ENCODE measurements at regions not wholly inside any gene's neighbourhood (a gene's known extent, or its start where the extent isn't known, plus 50 kb on each side); places are given as distances from the start of the nearest gene placed in this dataset.

DNA sequence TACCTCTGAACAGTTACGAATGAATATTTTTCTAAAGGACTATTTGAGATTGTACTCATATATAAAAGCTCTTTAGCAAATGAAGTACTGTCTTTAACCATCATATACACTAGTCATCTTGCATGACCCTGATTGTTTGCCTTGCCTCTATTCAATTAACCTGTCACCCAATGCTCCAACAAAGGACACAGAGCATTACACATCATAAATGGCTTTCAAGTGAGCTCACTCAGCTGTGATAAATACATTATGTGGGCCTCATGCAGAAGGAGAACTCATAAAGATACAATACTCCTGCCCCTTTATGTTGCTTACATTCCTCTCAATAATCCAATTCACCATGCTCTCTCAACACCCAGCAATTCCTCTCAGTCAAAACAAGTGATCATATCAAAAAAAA, 993.0 kb upstream of the PRMT6 start:
- POLR2A ChIA-PET (ENCODE audit: low non-redundant PET): no interaction called here
- CTCF ChIA-PET: no interaction called here
- Histone ChIP-seq H3K4me1 (ENCODE audit: insufficient read depth, low read length, poor library complexity, severe bottlenecking) (peaks cover 9% of the 10 kb centered on the region), H3K27ac (ENCODE audit: low read depth, low read length, poor library complexity, severe bottlenecking) (no peak overlapping the region), H3K4me3 (ENCODE audit: low read depth, low read length, poor library complexity, severe bottlenecking) (no peak overlapping the region), H3K9me3 (ENCODE audit: low read depth, low read length, poor library complexity, severe bottlenecking) (no peaks in the 10 kb centered on the region), H3K36me3 (ENCODE audit: insufficient read depth, low read length, poor library complexity, severe bottlenecking) (no peaks in the 10 kb centered on the region), H3K27me3 (replicated peaks; ENCODE audit: insufficient read depth, low read depth, low read length, poor library complexity) (no peaks in the 10 kb centered on the region)
- peak; percentile 48 for DNase-seq (ENCODE audit: low spot score)
- no peak for TF ChIP-seq EZH2 (IDR thresholded peaks at IDR 0.05; ENCODE audit: borderline replicate concordance, low read depth, low read length, poor library complexity, severe bottlenecking)
- TF ChIP-seq, protein P1, sequence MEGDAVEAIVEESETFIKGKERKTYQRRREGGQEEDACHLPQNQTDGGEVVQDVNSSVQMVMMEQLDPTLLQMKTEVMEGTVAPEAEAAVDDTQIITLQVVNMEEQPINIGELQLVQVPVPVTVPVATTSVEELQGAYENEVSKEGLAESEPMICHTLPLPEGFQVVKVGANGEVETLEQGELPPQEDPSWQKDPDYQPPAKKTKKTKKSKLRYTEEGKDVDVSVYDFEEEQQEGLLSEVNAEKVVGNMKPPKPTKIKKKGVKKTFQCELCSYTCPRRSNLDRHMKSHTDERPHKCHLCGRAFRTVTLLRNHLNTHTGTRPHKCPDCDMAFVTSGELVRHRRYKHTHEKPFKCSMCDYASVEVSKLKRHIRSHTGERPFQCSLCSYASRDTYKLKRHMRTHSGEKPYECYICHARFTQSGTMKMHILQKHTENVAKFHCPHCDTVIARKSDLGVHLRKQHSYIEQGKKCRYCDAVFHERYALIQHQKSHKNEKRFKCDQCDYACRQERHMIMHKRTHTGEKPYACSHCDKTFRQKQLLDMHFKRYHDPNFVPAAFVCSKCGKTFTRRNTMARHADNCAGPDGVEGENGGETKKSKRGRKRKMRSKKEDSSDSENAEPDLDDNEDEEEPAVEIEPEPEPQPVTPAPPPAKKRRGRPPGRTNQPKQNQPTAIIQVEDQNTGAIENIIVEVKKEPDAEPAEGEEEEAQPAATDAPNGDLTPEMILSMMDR (conservative IDR thresholded peaks at IDR 0.05; ENCODE audit: low read depth, low read length): no peak
- BruUV-seq (replicated peaks): no TSS peak
- intact Hi-C loops (cut with micrococcal nuclease; ENCODE audit: unreplicated experiment): no loop called here

DNA sequence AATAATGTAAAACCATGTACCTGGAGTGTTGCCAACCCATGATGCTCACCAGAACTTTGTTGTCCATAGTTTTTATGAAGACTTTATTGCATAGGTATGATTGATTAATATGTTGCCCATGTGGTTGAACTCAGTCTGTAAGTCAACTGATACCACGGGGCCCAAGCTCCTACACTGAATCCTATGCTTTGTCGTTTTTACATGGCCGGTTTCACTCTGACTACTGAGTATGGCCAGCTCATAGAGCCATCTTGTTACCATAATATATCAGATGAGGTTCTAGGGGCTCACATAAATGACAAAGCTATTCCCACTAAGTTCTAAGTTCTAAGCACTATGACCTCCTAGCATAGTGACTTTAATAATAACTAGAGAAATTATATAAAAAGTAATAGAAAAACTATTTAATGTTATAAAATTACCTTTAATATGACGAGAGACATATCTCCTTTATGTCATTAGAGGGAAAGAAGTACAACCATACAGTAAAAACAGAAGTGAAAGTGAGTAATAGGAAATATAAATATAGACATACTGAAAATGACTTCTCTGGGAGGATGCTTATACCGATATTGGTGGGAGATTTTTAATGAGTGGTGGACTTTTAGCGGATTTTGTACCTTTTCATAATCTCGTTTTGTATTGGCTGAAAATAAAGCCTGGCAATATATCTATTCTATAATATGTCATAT, 983.4 kb upstream of the PRMT6 start:
- Histone ChIP-seq H3K27ac (ENCODE audit: low read depth, low read length, poor library complexity, severe bottlenecking) (no peak overlapping the region), H3K4me1 (ENCODE audit: insufficient read depth, low read length, poor library complexity, severe bottlenecking) (no peaks in the 10 kb centered on the region), H3K36me3 (ENCODE audit: insufficient read depth, low read length, poor library complexity, severe bottlenecking) (no peaks in the 10 kb centered on the region), H3K4me3 (ENCODE audit: low read depth, low read length, poor library complexity, severe bottlenecking) (no peak overlapping the region), H3K9me3 (ENCODE audit: low read depth, low read length, poor library complexity, severe bottlenecking) (no peaks in the 10 kb centered on the region), H3K27me3 (replicated peaks; ENCODE audit: insufficient read depth, low read depth, low read length, poor library complexity) (no peaks in the 10 kb centered on the region)
- ChIA-PET POLR2A (ENCODE audit: low non-redundant PET) (no interaction called here), CTCF (no interaction called here)
- TF ChIP-seq, protein P1 (conservative IDR thresholded peaks at IDR 0.05; ENCODE audit: low read depth, low read length): no peak
- no peak for TF ChIP-seq EZH2 (IDR thresholded peaks at IDR 0.05; ENCODE audit: borderline replicate concordance, low read depth, low read length, poor library complexity, severe bottlenecking)
- BruUV-seq (replicated peaks): no TSS peak
- intact Hi-C loops (cut with micrococcal nuclease; ENCODE audit: unreplicated experiment): no loop called here
- DNase-seq (ENCODE audit: low spot score): no peak

DNA sequence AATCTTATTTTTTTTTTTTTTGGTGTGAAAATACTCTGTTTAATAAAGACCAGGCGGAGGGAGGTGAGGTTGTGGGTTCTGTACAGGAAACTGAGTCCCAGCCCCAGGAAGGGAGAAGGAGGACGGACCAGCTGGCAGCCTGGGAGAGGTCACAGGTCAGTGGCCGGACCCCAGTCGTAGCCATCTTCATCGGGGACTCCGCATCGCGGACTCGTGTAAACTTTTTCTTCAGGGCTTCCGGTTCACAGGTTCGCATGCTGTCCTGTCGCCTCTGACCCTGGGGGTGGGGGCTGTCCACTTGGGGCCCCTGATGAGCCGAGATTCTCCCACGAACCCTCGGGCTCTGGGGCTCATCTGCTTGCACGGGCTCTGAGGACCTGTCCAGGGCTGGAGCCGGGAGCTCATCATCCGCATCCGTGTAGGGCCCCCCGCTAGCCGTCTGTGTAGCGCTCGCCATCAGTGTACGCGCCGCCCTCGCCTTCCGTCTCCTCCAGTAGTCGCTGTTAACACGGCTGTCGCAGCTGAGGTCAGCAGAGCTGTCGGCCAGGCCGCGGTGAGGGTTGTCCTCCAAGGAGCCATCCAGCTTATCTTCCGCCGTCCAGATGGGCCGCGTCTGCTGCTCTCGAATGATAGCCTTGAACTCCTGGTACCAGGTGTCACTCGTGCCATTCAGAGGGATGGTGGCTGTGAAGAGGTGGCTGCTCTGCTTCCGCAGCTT, 975.7 kb upstream of the PRMT6 start:
- Histone ChIP-seq H3K27me3 (replicated peaks; ENCODE audit: insufficient read depth, low read depth, low read length, poor library complexity) (no peaks in the 10 kb centered on the region), H3K4me3 (ENCODE audit: low read depth, low read length, poor library complexity, severe bottlenecking) (no peak overlapping the region), H3K9me3 (ENCODE audit: low read depth, low read length, poor library complexity, severe bottlenecking) (no peaks in the 10 kb centered on the region), H3K27ac (ENCODE audit: low read depth, low read length, poor library complexity, severe bottlenecking) (no peak overlapping the region), H3K36me3 (ENCODE audit: insufficient read depth, low read length, poor library complexity, severe bottlenecking) (no peaks in the 10 kb centered on the region), H3K4me1 (ENCODE audit: insufficient read depth, low read length, poor library complexity, severe bottlenecking) (no peaks in the 10 kb centered on the region)
- no TSS peak for BruUV-seq (replicated peaks)
- intact Hi-C loops (cut with micrococcal nuclease; ENCODE audit: unreplicated experiment): no loop called here
- POLR2A ChIA-PET (ENCODE audit: low non-redundant PET): no interaction called here
- CTCF ChIA-PET: no interaction called here
- DNase-seq (ENCODE audit: low spot score): no peak
- no peak for TF ChIP-seq EZH2 (IDR thresholded peaks at IDR 0.05; ENCODE audit: borderline replicate concordance, low read depth, low read length, poor library complexity, severe bottlenecking)
- TF ChIP-seq, protein P1 (conservative IDR thresholded peaks at IDR 0.05; ENCODE audit: low read depth, low read length): no peak

Measured in A673 (cell line).